ENCODE measurements at regions not wholly inside any gene's neighbourhood (a gene's known extent, or its start where the extent isn't known, plus 50 kb on each side); places are given as distances from the start of the nearest gene placed in this dataset.

DNA sequence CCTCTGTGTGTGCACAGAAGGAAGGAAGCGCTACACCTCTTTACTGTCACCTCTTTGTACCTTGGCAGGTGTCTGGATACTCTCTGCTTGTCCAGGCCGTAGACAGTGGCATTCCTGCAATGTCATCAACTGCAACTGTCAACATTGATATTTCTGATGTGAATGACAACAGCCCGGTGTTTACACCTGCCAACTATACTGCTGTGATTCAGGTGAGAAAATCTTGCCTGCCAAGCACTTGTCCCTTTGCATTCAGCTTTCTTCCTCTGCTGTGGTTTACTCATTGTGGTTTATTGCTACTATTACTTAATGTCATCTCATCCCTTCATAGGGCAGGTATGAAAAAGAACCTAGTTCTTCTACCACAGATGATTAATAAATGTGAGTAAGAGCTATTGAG is 131.9 kb upstream of the MTNR1B start:
- TF ChIP-seq CTCF (IDR thresholded peaks at IDR 0.05; ENCODE audit: insufficient read depth, low read length, poor library complexity, severe bottlenecking) (no peak), EZH2phosphoT487 (conservative IDR thresholded peaks at IDR 0.05; ENCODE audit: low read length) (no peak)

All from SU-DHL-6 (cell line).